HG03025 (cell line): ENCODE measurements at regions not wholly inside any gene's neighbourhood (a gene's known extent, or its start where the extent isn't known, plus 50 kb on each side); places are given as distances from the start of the nearest gene placed in this dataset.

ENCODE experiments used
- ATAC-seq: cut with Tn5 transposase; IDR thresholded peaks from one replicate; pipeline ENCODE4 v1.9.1; 2021; ENCODE audit warnings: mild to moderate bottlenecking, moderate library complexity; ENCODE audit not compliant: unreplicated experiment, low FRiP score

GRCh38 chr15:99507504-99508310 is 58.1 kb upstream of the MEF2A start:
- no peak for ATAC-seq

GRCh38 chr15:99508311-99508645 is 57.5 kb upstream of the MEF2A start:
- ATAC-seq, result no peak

- no peak for ATAC-seq
These were observed 56.9 kb upstream of the MEF2A start for GRCh38 chr15:99508852-99509251.

DNA sequence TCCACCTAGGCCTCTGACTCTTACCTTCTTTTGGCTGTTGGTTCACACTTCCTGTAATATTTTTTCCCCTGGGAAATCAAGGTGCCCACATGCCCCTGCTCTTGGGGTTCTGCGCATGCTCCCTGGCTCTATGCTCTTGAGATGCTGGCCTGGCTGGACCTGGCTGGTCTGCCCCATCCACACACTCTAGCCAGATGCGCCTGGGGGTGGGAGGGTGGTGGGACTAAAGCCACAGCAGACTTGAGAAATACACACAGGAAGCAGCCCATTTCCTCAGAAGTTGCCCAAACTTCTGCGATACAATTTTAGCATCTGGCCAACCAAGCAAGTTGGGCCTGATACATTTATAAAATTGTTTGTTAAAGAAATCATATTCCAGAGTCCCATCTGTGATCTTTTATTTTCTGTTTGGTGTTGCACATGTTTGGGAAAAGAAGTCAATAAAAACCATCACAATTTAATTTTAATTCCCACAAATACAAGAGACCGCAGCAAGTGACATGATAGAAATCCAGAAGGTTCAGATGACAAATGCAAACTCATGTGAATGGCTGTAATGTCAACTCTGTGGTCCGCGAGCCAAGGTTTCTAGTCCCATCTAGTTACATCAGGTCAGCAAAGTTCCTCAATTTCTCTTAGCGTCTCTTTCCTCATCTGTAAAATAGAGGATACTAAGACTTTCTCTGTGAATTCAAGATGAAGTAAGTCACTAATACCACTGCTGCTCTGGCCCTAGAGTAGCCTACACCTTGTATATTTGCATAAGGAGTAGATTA is 55.9 kb upstream of the MEF2A start:
- ATAC-seq, result no peak

- ATAC-seq, result no peak
These were observed 54.3 kb upstream of the MEF2A start for GRCh38 chr15:99511531-99511865.

GRCh38 chr15:99511866-99512661 is 53.7 kb upstream of the MEF2A start:
- peak; percentile 62 for ATAC-seq

DNA sequence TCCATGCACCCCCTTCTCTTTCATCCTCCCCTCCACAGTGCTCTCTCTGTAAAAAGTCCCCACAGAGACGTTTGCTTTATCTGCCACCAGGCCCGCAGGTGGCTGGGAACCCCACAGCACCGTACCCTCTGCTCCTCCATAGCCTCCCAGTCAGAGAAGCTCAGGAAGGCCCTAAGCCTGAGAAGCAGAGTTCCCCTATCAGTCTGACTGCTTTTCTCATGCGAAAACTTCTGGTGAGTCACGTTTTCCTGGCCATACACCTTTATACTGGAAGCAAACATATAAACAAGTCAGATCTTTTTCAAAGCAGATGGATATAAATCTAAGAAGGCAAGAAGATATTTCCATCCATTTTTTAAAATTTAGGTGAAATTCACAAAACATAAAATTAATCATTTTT is 51.5 kb upstream of the MEF2A start:
- ATAC-seq, result no peak
